IPS DF 6.9 (cell line): ENCODE measurements at regions not wholly inside any gene's neighbourhood (a gene's known extent, or its start where the extent isn't known, plus 50 kb on each side); places are given as distances from the start of the nearest gene placed in this dataset.

Experiments used
- DNase-seq: peaks from one replicate; pipeline ENCODE4 v3.0.0-alpha.2; 2013; ENCODE audit warnings: low read depth, low spot score
- H3K27ac ChIP-seq: one replicate; pipeline ENCODE4 v1.5.1; 2013; ENCODE audit warnings: low read length, control low read depth
- H3K27me3 ChIP-seq: 2 replicates; pipeline ENCODE4 v1.6.1; 2013; ENCODE audit warnings: mild to moderate bottlenecking, low read length; ENCODE audit not compliant: control insufficient read depth, insufficient read depth
- H3K36me3 ChIP-seq: 2 replicates; pipeline ENCODE4 v1.6.1; 2013; ENCODE audit warnings: low read length; ENCODE audit not compliant: control insufficient read depth, insufficient read depth
- H3K4me1 ChIP-seq: 2 replicates; pipeline ENCODE4 v1.6.1; 2013; ENCODE audit warnings: low read length; ENCODE audit not compliant: control insufficient read depth, insufficient read depth
- H3K4me3 ChIP-seq: 2 replicates; pipeline ENCODE4 v1.5.1; 2013; ENCODE audit warnings: mild to moderate bottlenecking, low read length
- H3K9me3 ChIP-seq: 2 replicates; pipeline ENCODE4 v1.6.1; 2013; ENCODE audit warnings: low read length, inconsistent platforms; ENCODE audit not compliant: control insufficient read depth, insufficient read depth
- WGBS: extraction: QIAGEN DNeasy Blood & Tissue Kit; methylation state at CpG from one replicate; pipeline ENCODE4 v1.1.7; 2013; ENCODE audit warnings: mixed read lengths, missing lambda C conversion rate; ENCODE audit not compliant: insufficient read length, insufficient coverage; 5-methylcytosine and 5-hydroxymethylcytosine counted together

- Histone ChIP-seq H3K27ac (no peak overlapping the region), H3K27me3 (no peaks in the 10 kb centered on the region), H3K4me1 (no peaks in the 10 kb centered on the region), H3K4me3 (no peak overlapping the region), H3K36me3 (no peaks in the 10 kb centered on the region), H3K9me3 (no peaks in the 10 kb centered on the region)
- WGBS: no CpG with 5 or more reads among the region's 5 CpGs
- no peak for DNase-seq
These were observed 731.9 kb upstream of the FBXO33 start for GRCh38 chr14:40164083-40164482.

- no peak for DNase-seq
- Histone ChIP-seq H3K27me3 (no peaks in the 10 kb centered on the region), H3K4me3 (no peak overlapping the region), H3K27ac (no peak overlapping the region), H3K4me1 (no peaks in the 10 kb centered on the region), H3K36me3 (no peaks in the 10 kb centered on the region), H3K9me3 (no peaks in the 10 kb centered on the region)
These were observed 707.4 kb upstream of the FBXO33 start for GRCh38 chr14:40139657-40140056.

GRCh38 chr14:40133463-40133862, 701.2 kb upstream of the FBXO33 start:
- no peak for DNase-seq
- Histone ChIP-seq H3K36me3 (no peaks in the 10 kb centered on the region), H3K4me3 (no peak overlapping the region), H3K27ac (no peak overlapping the region), H3K27me3 (no peaks in the 10 kb centered on the region), H3K4me1 (no peaks in the 10 kb centered on the region), H3K9me3 (no peaks in the 10 kb centered on the region)
- no CpG with 5 or more reads among the region's 2 CpGs for WGBS

GRCh38 chr14:40129159-40129558, 696.9 kb upstream of the FBXO33 start:
- H3K27me3 ChIP-seq: no peaks in the 10 kb centered on the region
- no peaks in the 10 kb centered on the region for H3K9me3 ChIP-seq
- H3K4me3 ChIP-seq: no peak overlapping the region
- no peak overlapping the region for H3K27ac ChIP-seq
- H3K36me3 ChIP-seq: no peaks in the 10 kb centered on the region
- H3K4me1 ChIP-seq: no peaks in the 10 kb centered on the region
- no peak for DNase-seq

GRCh38 chr14:40123816-40124215, 691.6 kb upstream of the FBXO33 start:
- Histone ChIP-seq H3K36me3 (no peaks in the 10 kb centered on the region), H3K4me1 (no peaks in the 10 kb centered on the region), H3K27ac (no peak overlapping the region), H3K9me3 (no peaks in the 10 kb centered on the region), H3K27me3 (no peaks in the 10 kb centered on the region), H3K4me3 (no peak overlapping the region)
- no peak for DNase-seq
- WGBS: no CpG with 5 or more reads among the region's 2 CpGs

- no peak for DNase-seq
- no peaks in the 10 kb centered on the region for H3K36me3 ChIP-seq
- no peak overlapping the region for H3K27ac ChIP-seq
- H3K27me3 ChIP-seq: no peaks in the 10 kb centered on the region
- no peaks in the 10 kb centered on the region for H3K4me1 ChIP-seq
- no peak overlapping the region for H3K4me3 ChIP-seq
- H3K9me3 ChIP-seq: no peaks in the 10 kb centered on the region
- no CpG with 5 or more reads among the region's 2 CpGs for WGBS
These were observed 690.9 kb upstream of the FBXO33 start for GRCh38 chr14:40122968-40123648.

- Histone ChIP-seq H3K9me3 (no peaks in the 10 kb centered on the region), H3K4me3 (no peak overlapping the region), H3K36me3 (no peaks in the 10 kb centered on the region), H3K27ac (no peak overlapping the region), H3K4me1 (no peaks in the 10 kb centered on the region), H3K27me3 (no peaks in the 10 kb centered on the region)
- WGBS: no CpG with 5 or more reads among the region's 2 CpGs
- DNase-seq: no peak
These were observed 687.5 kb upstream of the FBXO33 start for GRCh38 chr14:40119765-40120164.

GRCh38 chr14:40119321-40119720, 687.1 kb upstream of the FBXO33 start:
- H3K27ac ChIP-seq: no peak overlapping the region
- DNase-seq: no peak
- H3K27me3 ChIP-seq: no peaks in the 10 kb centered on the region
- no peaks in the 10 kb centered on the region for H3K9me3 ChIP-seq
- WGBS: no CpG with 5 or more reads among the region's 4 CpGs
- H3K4me3 ChIP-seq: no peak overlapping the region
- H3K36me3 ChIP-seq: no peaks in the 10 kb centered on the region
- no peaks in the 10 kb centered on the region for H3K4me1 ChIP-seq

GRCh38 chr14:40115583-40115982, 683.4 kb upstream of the FBXO33 start:
- no peak for DNase-seq
- no CpG with 5 or more reads among the region's 1 CpG for WGBS
- Histone ChIP-seq H3K27me3 (no peaks in the 10 kb centered on the region), H3K9me3 (no peaks in the 10 kb centered on the region), H3K36me3 (no peaks in the 10 kb centered on the region), H3K4me1 (no peaks in the 10 kb centered on the region), H3K27ac (no peak overlapping the region), H3K4me3 (no peak overlapping the region)

GRCh38 chr14:40113671-40114070, 681.4 kb upstream of the FBXO33 start:
- no peaks in the 10 kb centered on the region for H3K9me3 ChIP-seq
- no peak overlapping the region for H3K27ac ChIP-seq
- H3K27me3 ChIP-seq: no peaks in the 10 kb centered on the region
- DNase-seq: no peak
- H3K36me3 ChIP-seq: no peaks in the 10 kb centered on the region
- H3K4me1 ChIP-seq: no peaks in the 10 kb centered on the region
- no peak overlapping the region for H3K4me3 ChIP-seq

GRCh38 chr14:40100544-40101196, 668.4 kb upstream of the FBXO33 start:
- Histone ChIP-seq H3K4me3 (no peak overlapping the region), H3K27me3 (no peaks in the 10 kb centered on the region), H3K27ac (no peak overlapping the region), H3K4me1 (no peaks in the 10 kb centered on the region), H3K9me3 (no peaks in the 10 kb centered on the region), H3K36me3 (no peaks in the 10 kb centered on the region)
- no CpG with 5 or more reads among the region's 1 CpG for whole genome bisulfite sequencing
- DNase-seq: no peak
